GM12878 (cell line): ENCODE measurements at regions not wholly inside any gene's neighbourhood (a gene's known extent, or its start where the extent isn't known, plus 50 kb on each side); places are given as distances from the start of the nearest gene placed in this dataset.

Source experiments
- ATAC-seq: fragments of 200-7000 bp; cut with Tn5 transposase; 3 replicates; pipeline ENCODE4 v1.9.1; 2020; ENCODE audit warnings: mild to moderate bottlenecking, moderate library complexity
- BruUV-seq: library from RNA; stranded (reverse); fragments of 400-500 nt; replicated peaks from 2 replicates; lab custom pipeline; 2021; lab: Mats Ljungman, UMichigan
- CTCF ChIA-PET: fragments of 300-600 bp; sonication (Branson Sonifier 250); formaldehyde crosslinking; extraction: SDS; loops from one replicate; lab custom pipeline; 2021; ENCODE audit warnings: inconsistent platforms; lab: Yijun Ruan, JAX
- POLR2A ChIA-PET: fragments of 350-600 bp; formaldehyde crosslinking; extraction: SDS; loops from one replicate; lab custom pipeline; 2021; ENCODE audit warnings: inconsistent platforms; lab: Charles Lee
- RAD21 ChIA-PET: fragments of 300-600 bp; sonication (Branson Sonifier 250); formaldehyde crosslinking; loops from one replicate; lab custom pipeline; 2023; ENCODE audit warnings: antibody characterized with exemption; ENCODE audit not compliant: unreplicated experiment; lab: Charles Lee
- SMC1A ChIA-PET: fragments of 300-600 bp; sonication (Branson Sonifier 250); formaldehyde crosslinking; loops from one replicate; lab custom pipeline; 2023; ENCODE audit not compliant: unreplicated experiment, uncharacterized antibody; lab: Charles Lee
- DNase-seq: peaks from one replicate; pipeline ENCODE4 v3.0.0-alpha.2; 2011; ENCODE audit warnings: low read depth, low spot score
- FAIRE-seq: peaks from 3 replicates; lab custom pipeline; 2011; peaks lifted over from hg19 to GRCh38; lab: Jason Lieb, UNC
- H2AFZ ChIP-seq: 2 replicates; pipeline ENCODE4 v1.6.0; 2011; ENCODE audit warnings: low read depth, low read length, control low read depth; ENCODE audit not compliant: control insufficient read depth
- H3K27ac ChIP-seq: 2 replicates; pipeline ENCODE4 v1.5.1; 2011; ENCODE audit warnings: control low read depth; ENCODE audit not compliant: control insufficient read depth, insufficient read depth
- H3K27me3 ChIP-seq, 2 experiments: replicated peaks in 1 of 2; 2 replicates each; pipeline versions ENCODE4 v1.6.0 to v1.6.1; 2011; ENCODE audit warnings: low read length in 1 of 2; ENCODE audit not compliant: control insufficient read depth in 2 of 2, insufficient read depth in 2 of 2
- H3K36me3 ChIP-seq, 2 experiments: 2 replicates each; pipeline ENCODE4 v1.5.1; 2011; ENCODE audit warnings: low read length in 1 of 2; ENCODE audit not compliant: control insufficient read depth in 2 of 2, insufficient read depth in 2 of 2
- H3K4me1 ChIP-seq: 2 replicates; pipeline ENCODE4 v1.6.1; 2011; ENCODE audit warnings: mild to moderate bottlenecking, low read length, moderate library complexity, mixed read lengths; ENCODE audit not compliant: control insufficient read depth, insufficient read depth
- H3K4me2 ChIP-seq: 2 replicates; pipeline ENCODE4 v1.6.0; 2011; ENCODE audit warnings: control low read depth; ENCODE audit not compliant: control insufficient read depth, insufficient read depth
- H3K4me3 ChIP-seq: fragments of 200-600 bp; sonication (generic); 2 replicates; pipeline ENCODE4 v1.5.1; 2016
- H3K79me2 ChIP-seq: 2 replicates; pipeline ENCODE4 v1.6.0; 2011; ENCODE audit warnings: low read length; ENCODE audit not compliant: control insufficient read depth, insufficient read depth
- H3K9ac ChIP-seq: 2 replicates; pipeline ENCODE4 v1.8.0; 2011; ENCODE audit warnings: low read length, control low read depth, mixed read lengths; ENCODE audit not compliant: control insufficient read depth, insufficient read depth
- H3K9me3 ChIP-seq: replicated peaks from 3 replicates; pipeline ENCODE4 v1.5.1; 2011; ENCODE audit warnings: mild to moderate bottlenecking, low read length; ENCODE audit not compliant: control insufficient read depth, insufficient read depth
- H4K20me1 ChIP-seq: 2 replicates; pipeline ENCODE4 v1.6.0; 2011; ENCODE audit not compliant: control insufficient read depth, insufficient read depth
- CBX5 ChIP-seq: sonication (generic); IDR thresholded peaks from 2 replicates; pipeline ENCODE4 v1.6.1; 2016; ENCODE audit warnings: low read depth, moderate library complexity, mild to moderate bottlenecking, inconsistent platforms
- EP300 ChIP-seq, 2 experiments: fragments of 150-350 bp in 1 of 2; IDR thresholded peaks; 2 replicates each; pipeline ENCODE4 v1.6.1; 2011 to 2012; ENCODE audit warnings: low read depth in 2 of 2, low read length in 2 of 2, borderline replicate concordance in 1 of 2, improper control_type of control experiment in 1 of 2, inconsistent platforms in 1 of 2; ENCODE audit not compliant: control insufficient read depth in 1 of 2
- EZH2 ChIP-seq: IDR thresholded peaks from 2 replicates; pipeline ENCODE4 v1.6.1; 2012; ENCODE audit warnings: low read depth, mild to moderate bottlenecking, control low read depth, inconsistent platforms, low read length, borderline replicate concordance; ENCODE audit not compliant: control insufficient read depth
- HCFC1 ChIP-seq: fragments of 150-350 bp; IDR thresholded peaks from 2 replicates; pipeline ENCODE4 v1.6.1; 2014; ENCODE audit warnings: low read length
- HSF1 ChIP-seq: fragments of 150-350 bp; IDR thresholded peaks from 2 replicates; pipeline ENCODE4 v1.6.1; 2014; ENCODE audit warnings: mild to moderate bottlenecking, low read depth, low read length
- JUNB ChIP-seq: IDR thresholded peaks from 2 replicates; pipeline ENCODE4 v1.6.1; 2016; ENCODE audit warnings: antibody characterized with exemption, mild to moderate bottlenecking
- MLLT1 ChIP-seq: fragments of 450-650 bp; IDR thresholded peaks from 2 replicates; pipeline ENCODE4 v1.6.1; 2016; ENCODE audit warnings: mild to moderate bottlenecking
- SMC3 ChIP-seq: IDR thresholded peaks from 2 replicates; pipeline ENCODE4 v1.6.1; 2011; ENCODE audit warnings: low read length, improper control_type of control experiment, borderline replicate concordance
- WGBS: methylation state at CpG from one replicate; pipeline ENCODE4 v1.1.6; 2016; ENCODE audit warnings: low lambda C conversion rate; ENCODE audit not compliant: insufficient replicate concordance, insufficient coverage; ENCODE audit errors: missing lambda C conversion rate; 5-methylcytosine and 5-hydroxymethylcytosine counted together
- in situ Hi-C: fragments of 300-500 bp; cut with MboI; formaldehyde crosslinking; loops from 9 replicates; pipeline ENCODE4 v1.14.3; 2018; ENCODE audit warnings: mixed read lengths
- intact Hi-C: fragments of 100-400 bp; cut with micrococcal nuclease; formaldehyde crosslinking; loops from one replicate; pipeline ENCODE4 v1.14.2; 2022; ENCODE audit not compliant: unreplicated experiment
- TF ChIP-seq, protein P1 (sequence below): IDR thresholded peaks from 2 replicates; pipeline ENCODE4 v1.6.1; 2011; ENCODE audit warnings: borderline replicate concordance, low read depth, mild to moderate bottlenecking, moderate library complexity, mixed read lengths, low read length; ENCODE audit not compliant: insufficient read depth; ENCODE audit errors: extremely low read length

DNA sequence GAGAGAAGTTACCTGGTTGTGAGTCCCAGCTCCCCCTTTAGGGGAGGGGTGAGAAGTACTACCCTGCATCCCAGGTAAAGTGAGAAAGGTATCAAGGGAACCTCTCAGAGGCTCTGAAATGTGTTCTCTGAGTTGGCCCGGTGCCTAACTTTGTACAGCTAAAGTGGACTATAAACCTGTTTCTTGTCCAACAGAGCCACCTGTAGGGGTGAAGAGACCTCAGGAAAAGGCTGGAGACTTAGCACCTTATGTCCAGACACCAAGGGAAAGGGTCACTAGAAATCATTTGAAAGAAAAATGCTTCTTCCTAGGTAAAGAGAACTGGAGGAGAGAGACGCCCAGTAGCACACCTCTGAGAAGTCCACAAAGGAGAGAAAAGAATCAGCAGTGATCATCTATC is 108.3 kb upstream of the KIF2A start:
- ATAC-seq (no peak), DNase-seq (no peak), FAIRE-seq (no peak)
- BruUV-seq = no TSS peak
- Histone ChIP-seq H3K9ac (no peak overlapping the region), H3K79me2 (no peaks in the 10 kb centered on the region), H3K4me3 (no peak overlapping the region), H3K9me3 (peaks cover 2% of the 10 kb centered on the region; the same call in 2 of the 3 replicates), H3K27me3 (0 out of 4 replicates have a peak, but pooled peaks cover 0 to 2% of the 10 kb centered on the region in 2 experiments), H4K20me1 (no peaks in the 10 kb centered on the region), H2AFZ (no peak overlapping the region), H3K27ac (no peak overlapping the region), H3K36me3 (no peaks in the 10 kb centered on the region), H3K4me1 (no peaks in the 10 kb centered on the region), H3K4me2 (no peak overlapping the region)
- intact Hi-C loops (no loop called here), in situ Hi-C loops (no loop called here)
- RAD21 ChIA-PET = no interaction called here
- POLR2A ChIA-PET = no interaction called here
- TF ChIP-seq EZH2 = no peak
- TF ChIP-seq JUNB = no peak
- TF ChIP-seq CBX5 = no peak
- no peak for TF ChIP-seq EP300 (IDR thresholded peaks at IDR 0.05; ENCODE audit: borderline replicate concordance in 1 of 2, control insufficient read depth in 1 of 2, low read depth in 2 of 2, low read length in 2 of 2)
- no peak for TF ChIP-seq HSF1
- TF ChIP-seq, protein P1, sequence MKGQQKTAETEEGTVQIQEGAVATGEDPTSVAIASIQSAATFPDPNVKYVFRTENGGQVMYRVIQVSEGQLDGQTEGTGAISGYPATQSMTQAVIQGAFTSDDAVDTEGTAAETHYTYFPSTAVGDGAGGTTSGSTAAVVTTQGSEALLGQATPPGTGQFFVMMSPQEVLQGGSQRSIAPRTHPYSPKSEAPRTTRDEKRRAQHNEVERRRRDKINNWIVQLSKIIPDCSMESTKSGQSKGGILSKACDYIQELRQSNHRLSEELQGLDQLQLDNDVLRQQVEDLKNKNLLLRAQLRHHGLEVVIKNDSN = no peak
- no peak for TF ChIP-seq MLLT1
- TF ChIP-seq SMC3 = no peak
- no peak for TF ChIP-seq HCFC1
- CTCF ChIA-PET = no interaction called here
- 14% methylated on average over 2 of the region's 2 CpGs for WGBS
- SMC1A ChIA-PET = no interaction called here
